Activated CD4-positive, alpha-beta T cell treated with anti-CD3 and anti-CD28 coated beads, Interleukin-2, amount 10 ng/mL, durations not matched to agents 7 days and 5 days (primary cell): ENCODE measurements at regions not wholly inside any gene's neighbourhood (a gene's known extent, or its start where the extent isn't known, plus 50 kb on each side); places are given as distances from the start of the nearest gene placed in this dataset.

Experiments used
- CTCF ChIA-PET: fragments of 350-600 bp; sonication (Branson Sonifier 250); formaldehyde crosslinking; loops from one replicate; lab custom pipeline; 2021; ENCODE audit warnings: antibody characterized with exemption; lab: Charles Lee
- POLR2A ChIA-PET: fragments of 350-600 bp; sonication (Branson Sonifier 250); formaldehyde crosslinking; loops from one replicate; lab custom pipeline; 2021; ENCODE audit warnings: antibody characterized with exemption; lab: Charles Lee
- DNase-seq: peaks from one replicate; pipeline ENCODE4 v3.0.0-alpha.2; 2020
- H3K27ac Mint-ChIP-seq: one replicate; pipeline ENCODE4 v1.8.0; 2021; ENCODE audit warnings: mild to moderate bottlenecking, moderate library complexity, mixed read lengths
- H3K27me3 Mint-ChIP-seq: one replicate; pipeline ENCODE4 v1.8.0; 2021; ENCODE audit warnings: mixed read lengths
- H3K36me3 Mint-ChIP-seq: one replicate; pipeline ENCODE4 v1.8.0; 2021; ENCODE audit warnings: low read depth, mixed read lengths
- H3K4me1 Mint-ChIP-seq: one replicate; pipeline ENCODE4 v1.8.0; 2021; ENCODE audit warnings: mixed read lengths
- H3K4me3 Mint-ChIP-seq: one replicate; pipeline ENCODE4 v1.8.0; 2021; ENCODE audit warnings: mild to moderate bottlenecking, moderate library complexity, mixed read lengths
- H3K9me3 Mint-ChIP-seq: one replicate; pipeline ENCODE4 v1.8.0; 2021; ENCODE audit warnings: mixed read lengths

GRCh38 chr3:159764490-159765029 is 224.1 kb upstream of the IL12A start:
- CTCF ChIA-PET: interaction anchor here (0.6 kb wide), 1 partner anchor 268 kb away, joined by 3 read pairs; no protein-coding TSS in a partner anchor
- DNase-seq: no peak
- peaks cover 73% of the 10 kb centered on the region for H3K27me3 Mint-ChIP-seq
- H3K4me3 Mint-ChIP-seq: peak overlapping the region; percentile 75
- no peaks in the 10 kb centered on the region for H3K36me3 Mint-ChIP-seq
- H3K9me3 Mint-ChIP-seq: no peaks in the 10 kb centered on the region
- H3K27ac Mint-ChIP-seq: no peak overlapping the region
- POLR2A ChIA-PET: no interaction called here
- H3K4me1 Mint-ChIP-seq: peaks cover 20% of the 10 kb centered on the region

GRCh38 chr3:159765030-159765859 is 223.4 kb upstream of the IL12A start:
- DNase-seq: no peak
- Mint-ChIP-seq H3K27ac (no peak overlapping the region), H3K27me3 (peaks cover 69% of the 10 kb centered on the region), H3K9me3 (no peaks in the 10 kb centered on the region), H3K4me1 (peaks cover 20% of the 10 kb centered on the region), H3K36me3 (no peaks in the 10 kb centered on the region), H3K4me3 (peak overlapping the region; percentile 69)
- ChIA-PET POLR2A (interaction anchor here (0.6 kb wide), 1 partner anchor 1530 kb away, joined by 3 read pairs; no protein-coding TSS in a partner anchor), CTCF (interaction anchor here (0.6 kb wide), 1 partner anchor 267 kb away, joined by 3 read pairs; no protein-coding TSS in a partner anchor)

GRCh38 chr3:159765860-159766294 is 222.8 kb upstream of the IL12A start:
- no peak for DNase-seq
- no peaks in the 10 kb centered on the region for H3K9me3 Mint-ChIP-seq
- ChIA-PET POLR2A (no interaction called here), CTCF (interaction anchor here (1.3 kb wide), 1 partner anchor 10 kb away, joined by 4 read pairs; no protein-coding TSS in a partner anchor)
- peaks cover 67% of the 10 kb centered on the region for H3K27me3 Mint-ChIP-seq
- no peak overlapping the region for H3K27ac Mint-ChIP-seq
- no peak overlapping the region for H3K4me3 Mint-ChIP-seq
- peaks cover 20% of the 10 kb centered on the region for H3K4me1 Mint-ChIP-seq
- H3K36me3 Mint-ChIP-seq: no peaks in the 10 kb centered on the region

- DNase-seq: no peak
- Mint-ChIP-seq H3K36me3 (no peaks in the 10 kb centered on the region), H3K27me3 (peaks cover 59% of the 10 kb centered on the region), H3K27ac (no peak overlapping the region), H3K9me3 (no peaks in the 10 kb centered on the region), H3K4me1 (peaks cover 20% of the 10 kb centered on the region), H3K4me3 (no peak overlapping the region)
- CTCF ChIA-PET: interaction anchor here (1.3 kb wide), 1 partner anchor 9 kb away, joined by 4 read pairs; no protein-coding TSS in a partner anchor
- POLR2A ChIA-PET: no interaction called here
These were observed 222.0 kb upstream of the IL12A start for GRCh38 chr3:159766563-159767185.

GRCh38 chr3:159770998-159771397 is 217.6 kb upstream of the IL12A start:
- Mint-ChIP-seq H3K4me3 (no peak overlapping the region), H3K4me1 (no peaks in the 10 kb centered on the region), H3K36me3 (no peaks in the 10 kb centered on the region), H3K9me3 (no peaks in the 10 kb centered on the region), H3K27me3 (peaks cover 44% of the 10 kb centered on the region), H3K27ac (no peak overlapping the region)
- ChIA-PET CTCF (no interaction called here), POLR2A (no interaction called here)
- no peak for DNase-seq

- POLR2A ChIA-PET: no interaction called here
- Mint-ChIP-seq H3K27me3 (peaks cover 40% of the 10 kb centered on the region), H3K36me3 (no peaks in the 10 kb centered on the region), H3K27ac (no peak overlapping the region), H3K4me1 (no peaks in the 10 kb centered on the region), H3K4me3 (no peak overlapping the region), H3K9me3 (no peaks in the 10 kb centered on the region)
- no peak for DNase-seq
- CTCF ChIA-PET: no interaction called here
These were observed 216.6 kb upstream of the IL12A start for GRCh38 chr3:159771865-159772611.

GRCh38 chr3:159773706-159774105 is 214.9 kb upstream of the IL12A start:
- Mint-ChIP-seq H3K27me3 (peaks cover 25% of the 10 kb centered on the region), H3K4me1 (no peaks in the 10 kb centered on the region), H3K27ac (no peak overlapping the region), H3K36me3 (no peaks in the 10 kb centered on the region), H3K9me3 (no peaks in the 10 kb centered on the region), H3K4me3 (no peak overlapping the region)
- POLR2A ChIA-PET: no interaction called here
- CTCF ChIA-PET: no interaction called here
- no peak for DNase-seq

- POLR2A ChIA-PET: interaction anchor here (0.6 kb wide), 1 partner anchor 14 kb away, joined by 5 read pairs; no protein-coding TSS in a partner anchor
- no peaks in the 10 kb centered on the region for H3K9me3 Mint-ChIP-seq
- no peak for DNase-seq
- H3K4me1 Mint-ChIP-seq: no peaks in the 10 kb centered on the region
- no peaks in the 10 kb centered on the region for H3K36me3 Mint-ChIP-seq
- peaks cover 23% of the 10 kb centered on the region for H3K27me3 Mint-ChIP-seq
- no peak overlapping the region for H3K27ac Mint-ChIP-seq
- CTCF ChIA-PET: interaction anchor here (1.6 kb wide), 1 partner anchor 9 kb away, joined by 4 read pairs; no protein-coding TSS in a partner anchor
- H3K4me3 Mint-ChIP-seq: no peak overlapping the region
These were observed 213.2 kb upstream of the IL12A start for GRCh38 chr3:159775372-159775961.

- Mint-ChIP-seq H3K27me3 (peaks cover 21% of the 10 kb centered on the region), H3K27ac (no peak overlapping the region), H3K4me1 (no peaks in the 10 kb centered on the region), H3K4me3 (no peak overlapping the region), H3K36me3 (no peaks in the 10 kb centered on the region), H3K9me3 (no peaks in the 10 kb centered on the region)
- ChIA-PET CTCF (interaction anchor here (1.6 kb wide), 1 partner anchor 10 kb away, joined by 4 read pairs; no protein-coding TSS in a partner anchor), POLR2A (no interaction called here)
- DNase-seq: no peak
These were observed 211.9 kb upstream of the IL12A start for GRCh38 chr3:159776779-159777178.

- CTCF ChIA-PET: interaction anchor here (0.7 kb wide), 1 partner anchor 8 kb away, joined by 3 read pairs; no protein-coding TSS in a partner anchor
These were observed 208.8 kb upstream of the IL12A start for GRCh38 chr3:159779883-159780282.

GRCh38 chr3:159781867-159782266 is 206.8 kb upstream of the IL12A start:
- Mint-ChIP-seq H3K4me3 (no peak overlapping the region), H3K36me3 (no peaks in the 10 kb centered on the region), H3K27me3 (peaks cover 8% of the 10 kb centered on the region), H3K9me3 (no peaks in the 10 kb centered on the region), H3K27ac (no peak overlapping the region), H3K4me1 (no peaks in the 10 kb centered on the region)
- POLR2A ChIA-PET: no interaction called here
- CTCF ChIA-PET: interaction anchor here (1.0 kb wide), 1 partner anchor 49 kb away, joined by 3 read pairs; no protein-coding TSS in a partner anchor
- DNase-seq: no peak

More at GRCh38 chr3:159779883-159780282, 208.8 kb upstream of the IL12A start:
- Mint-ChIP-seq H3K27ac (no peak overlapping the region), H3K9me3 (no peaks in the 10 kb centered on the region), H3K4me3 (no peak overlapping the region), H3K27me3 (peaks cover 12% of the 10 kb centered on the region), H3K4me1 (no peaks in the 10 kb centered on the region), H3K36me3 (no peaks in the 10 kb centered on the region)
- POLR2A ChIA-PET: no interaction called here
- DNase-seq: no peak
